GM12873 (cell line): ENCODE measurements at regions not wholly inside any gene's neighbourhood (a gene's known extent, or its start where the extent isn't known, plus 50 kb on each side); places are given as distances from the start of the nearest gene placed in this dataset.

ENCODE experiments used
- CTCF ChIP-seq: IDR thresholded peaks from 2 replicates; pipeline ENCODE4 v1.5.1; 2012; ENCODE audit warnings: low read depth, mild to moderate bottlenecking, moderate library complexity, low read length, control low read depth; ENCODE audit not compliant: insufficient read depth; ENCODE audit errors: missing control alignments

GRCh38 chr14:101120641-101121507 lies 217.4 kb upstream of the RTL1 start:
- no peak for TF ChIP-seq CTCF

- TF ChIP-seq CTCF, result no peak
Observed at GRCh38 chr14:101121508-101122139, 218.1 kb upstream of the RTL1 start.

- TF ChIP-seq CTCF, result no peak
Observed at GRCh38 chr14:101122237-101123141, 219.0 kb upstream of the RTL1 start.

- TF ChIP-seq CTCF, result no peak
Observed at GRCh38 chr14:101123618-101124510, 220.3 kb upstream of the RTL1 start.

- no peak for TF ChIP-seq CTCF
Observed at GRCh38 chr14:101124815-101125214, 221.3 kb upstream of the RTL1 start.

GRCh38 chr14:101125313-101125712 lies 221.8 kb upstream of the RTL1 start:
- TF ChIP-seq CTCF, result no peak
